A549 (cell line): ENCODE measurements at regions not wholly inside any gene's neighbourhood (a gene's known extent, or its start where the extent isn't known, plus 50 kb on each side); places are given as distances from the start of the nearest gene placed in this dataset.

Experiments
- ATAC-seq, 2 experiments: fragments of 200-7000 bp in 1 of 2; fragments of >200 bp in 1 of 2; cut with Nextera tagmentation in 1 of 2; cut with Tn5 transposase in 1 of 2; 3 replicates each; pipeline versions ENCODE4 v1.8.0 to v1.9.1; 2018 to 2020; ENCODE audit warnings: mild to moderate bottlenecking in 1 of 2, moderate library complexity in 1 of 2
- CTCF ChIA-PET: fragments of 300-600 bp; sonication (Branson Sonifier 250); formaldehyde crosslinking; extraction: SDS; loops from one replicate; lab custom pipeline; 2021; ENCODE audit warnings: antibody characterized with exemption, inconsistent platforms; lab: Yijun Ruan, JAX
- POLR2A ChIA-PET: fragments of 350-600 bp; formaldehyde crosslinking; extraction: SDS; loops from one replicate; lab custom pipeline; 2021; ENCODE audit warnings: antibody characterized with exemption, inconsistent platforms; lab: Yijun Ruan, JAX
- DNase-seq, 2 experiments: peaks; one replicate each; pipeline versions ENCODE4 v3.0.0 to v3.0.0-alpha.2; 2011 to 2016; ENCODE audit warnings: low read depth in 1 of 2, low spot score in 1 of 2
- FAIRE-seq: peaks from 2 replicates; lab custom pipeline; 2011; peaks lifted over from hg19 to GRCh38; lab: Jason Lieb, UNC
- H3K27ac ChIP-seq, 2 experiments: fragments of >200 bp; sonication (Bioruptor Twin); formaldehyde crosslinking; 3 replicates each; pipeline ENCODE4 v1.5.1; 2016 to 2017
- H3K4me1 ChIP-seq: fragments of >200 bp; sonication (Bioruptor Twin); formaldehyde crosslinking; 3 replicates; pipeline ENCODE4 v1.6.1; 2016
- H3K4me2 ChIP-seq: fragments of >200 bp; sonication (Bioruptor Twin); formaldehyde crosslinking; 3 replicates; pipeline ENCODE4 v1.6.1; 2016
- H3K4me3 ChIP-seq: fragments of >200 bp; sonication (Bioruptor Twin); formaldehyde crosslinking; 3 replicates; pipeline ENCODE4 v1.5.1; 2016
- H3K9me3 ChIP-seq: fragments of >200 bp; sonication (Bioruptor Twin); formaldehyde crosslinking; 3 replicates; pipeline ENCODE4 v1.6.1; 2016
- BCL3 ChIP-seq: fragments of >200 bp; sonication (Bioruptor Twin); formaldehyde crosslinking; IDR thresholded peaks from 3 replicates; pipeline ENCODE4 v1.6.1; 2016
- CBX2 ChIP-seq: fragments of 200-600 bp; sonication (generic); IDR thresholded peaks from 2 replicates; pipeline ENCODE4 v1.6.1; 2016; ENCODE audit warnings: low read depth, mild to moderate bottlenecking, borderline replicate concordance
- CEBPB ChIP-seq, 2 experiments: fragments of >200 bp in 1 of 2; sonication (Bioruptor Twin) in 1 of 2; formaldehyde crosslinking in 1 of 2; IDR thresholded peaks; 2 replicates each; pipeline ENCODE4 v1.6.1; 2012 to 2016
- CHD4 ChIP-seq: fragments of 200-600 bp; sonication (generic); IDR thresholded peaks from 2 replicates; pipeline ENCODE4 v1.6.1; 2016; ENCODE audit warnings: antibody characterized with exemption, mild to moderate bottlenecking, borderline replicate concordance
- EHMT2 ChIP-seq: fragments of 200-600 bp; sonication (generic); IDR thresholded peaks from 2 replicates; pipeline ENCODE4 v1.6.1; 2016; ENCODE audit warnings: antibody characterized with exemption, low read depth, mild to moderate bottlenecking, moderate library complexity
- ELK1 ChIP-seq: fragments of 150-350 bp; IDR thresholded peaks from 2 replicates; pipeline ENCODE4 v1.6.1; 2014; ENCODE audit warnings: low read depth, mild to moderate bottlenecking, low read length
- EP300 ChIP-seq, 2 experiments: fragments of >200 bp; sonication (Bioruptor Twin); formaldehyde crosslinking; IDR thresholded peaks; 2 replicates in 1 of 2; 3 replicates in 1 of 2; pipeline ENCODE4 v1.6.1; 2016 to 2017
- ESRRA ChIP-seq: fragments of 150-350 bp; IDR thresholded peaks from 2 replicates; pipeline ENCODE4 v1.6.1; 2014; ENCODE audit warnings: mild to moderate bottlenecking, low read length, borderline replicate concordance
- FOSL2 ChIP-seq, 2 experiments: fragments of 450-650 bp in 1 of 2; fragments of >200 bp in 1 of 2; sonication (Bioruptor Twin) in 1 of 2; formaldehyde crosslinking; IDR thresholded peaks; 2 replicates each; pipeline versions ENCODE4 v1.5.0 to v1.6.1; 2016 to 2020; ENCODE audit warnings: mild to moderate bottlenecking in 1 of 2, moderate library complexity in 1 of 2
- GATA3 ChIP-seq: IDR thresholded peaks from 2 replicates; pipeline ENCODE4 v1.6.1; 2012; ENCODE audit warnings: borderline replicate concordance
- HES2 ChIP-seq: fragments of >200 bp; sonication (Bioruptor Twin); formaldehyde crosslinking; IDR thresholded peaks from 2 replicates; pipeline ENCODE4 v1.6.1; 2016
- HEYL ChIP-seq: fragments of 250-450 bp; sonication (Bioruptor Pico); IDR thresholded peaks from 2 replicates; pipeline ENCODE4 v1.8.0; 2021; ENCODE audit warnings: mild to moderate bottlenecking, moderate library complexity
- HMGXB4 ChIP-seq: fragments of 250-450 bp; sonication (Bioruptor Pico); IDR thresholded peaks from 2 replicates; pipeline ENCODE4 v1.5.0; 2021; ENCODE audit warnings: mild to moderate bottlenecking, moderate library complexity, borderline replicate concordance
- JUN ChIP-seq, 2 experiments: fragments of >200 bp; sonication (Bioruptor Twin); formaldehyde crosslinking; IDR thresholded peaks; 2 replicates in 1 of 2; 3 replicates in 1 of 2; pipeline ENCODE4 v1.6.1; 2016 to 2017
- KDM1A ChIP-seq: fragments of 200-600 bp; sonication (generic); IDR thresholded peaks from 2 replicates; pipeline ENCODE4 v1.6.1; 2016; ENCODE audit warnings: low read depth, mild to moderate bottlenecking
- MAFK ChIP-seq: fragments of 450-650 bp; IDR thresholded peaks from 2 replicates; pipeline ENCODE4 v1.6.1; 2014; ENCODE audit not compliant: partially characterized antibody
- MAZ ChIP-seq: fragments of 150-350 bp; IDR thresholded peaks from 2 replicates; pipeline ENCODE4 v1.6.1; 2014; ENCODE audit warnings: antibody characterized with exemption, low read depth, low read length, borderline replicate concordance
- MYC ChIP-seq: IDR thresholded peaks from 2 replicates; pipeline ENCODE4 v1.6.1; 2012; ENCODE audit warnings: mild to moderate bottlenecking, inconsistent platforms, low read length, improper control_type of control experiment, borderline replicate concordance
- POLR2AphosphoS2 ChIP-seq: conservative IDR thresholded peaks from 2 replicates; pipeline ENCODE4 v1.6.1; 2012; ENCODE audit warnings: low read length, improper control_type of control experiment, inconsistent platforms
- RARB ChIP-seq: fragments of 250-450 bp; sonication (Bioruptor Pico); IDR thresholded peaks from 2 replicates; pipeline ENCODE4 v1.8.0; 2021; ENCODE audit warnings: mild to moderate bottlenecking, moderate library complexity
- RCOR1 ChIP-seq: fragments of 150-350 bp; IDR thresholded peaks from 2 replicates; pipeline ENCODE4 v1.6.1; 2014; ENCODE audit warnings: antibody characterized with exemption, low read length, low read depth
- RFX5 ChIP-seq: fragments of 450-650 bp; IDR thresholded peaks from 2 replicates; pipeline ENCODE4 v1.7.1; 2014; ENCODE audit warnings: antibody characterized with exemption, mild to moderate bottlenecking, moderate library complexity
- RNF2 ChIP-seq: fragments of 200-600 bp; sonication (generic); IDR thresholded peaks from 2 replicates; pipeline ENCODE4 v1.6.1; 2016; ENCODE audit warnings: low read depth, mild to moderate bottlenecking, antibody characterized with exemption, moderate library complexity, borderline replicate concordance
- TFCP2L1 ChIP-seq: fragments of 250-450 bp; sonication (Bioruptor Pico); IDR thresholded peaks from 2 replicates; pipeline ENCODE4 v1.5.0; 2021; ENCODE audit warnings: mild to moderate bottlenecking
- TP53 ChIP-seq: fragments of 250-450 bp; sonication (Bioruptor Pico); IDR thresholded peaks from 2 replicates; pipeline ENCODE4 v1.5.0; 2021; ENCODE audit warnings: mild to moderate bottlenecking, moderate library complexity
- ZNF302 ChIP-seq: fragments of 250-450 bp; sonication (Bioruptor Pico); IDR thresholded peaks from 2 replicates; pipeline ENCODE4 v1.9.0; 2021; ENCODE audit warnings: inconsistent platforms, mild to moderate bottlenecking, moderate library complexity
- WGBS: methylation state at CpG from one replicate; pipeline ENCODE4 v1.1.6; 2017; ENCODE audit errors: missing lambda C conversion rate; 5-methylcytosine and 5-hydroxymethylcytosine counted together

GRCh38 chr9:81394881-81395675 lies 294.3 kb downstream of the TLE1 start:
- Histone ChIP-seq H3K4me2 (no peak overlapping the region), H3K4me3 (no peak overlapping the region), H3K27ac (peak overlapping the region; percentile 18 to 34; a peak in 1 of 6 replicates), H3K9me3 (no peaks in the 10 kb centered on the region), H3K4me1 (peaks cover 27% of the 10 kb centered on the region)
- no peak for DNase-seq
- POLR2A ChIA-PET: no interaction called here
- no peak for ATAC-seq
- FAIRE-seq: no peak
- no peak for TF ChIP-seq JUN (IDR thresholded peaks at IDR 0.05)
- no peak for TF ChIP-seq POLR2AphosphoS2
- TF ChIP-seq CBX2: no peak
- TF ChIP-seq EHMT2: no peak
- no peak for TF ChIP-seq MAFK
- TF ChIP-seq TFCP2L1 (CRISPR knock-in tag): no peak
- no peak for TF ChIP-seq RCOR1
- no peak for TF ChIP-seq HMGXB4 (CRISPR knock-in tag)
- 94% methylated on average over 3 of the region's 3 CpGs for WGBS
- CTCF ChIA-PET: no interaction called here

GRCh38 chr9:81393985-81394811 lies 295.1 kb downstream of the TLE1 start:
- H3K27ac ChIP-seq: peak overlapping the region; percentile 6 to 35; a peak in 3 of 6 replicates
- no peak for TF ChIP-seq BCL3
- no peak for TF ChIP-seq ESRRA
- TF ChIP-seq TP53 (CRISPR knock-in tag): no peak
- TF ChIP-seq ZNF302 (CRISPR knock-in tag): no peak
- TF ChIP-seq RARB: no peak
- H3K4me2 ChIP-seq: 0 out of 3 replicates have a peak overlapping the region, but pooled peaks have one; percentile 34
- FAIRE-seq: no peak
- POLR2A ChIA-PET: no interaction called here
- no peak overlapping the region for H3K4me3 ChIP-seq
- CTCF ChIA-PET: no interaction called here
- ATAC-seq: no peak
- 67% methylated on average over 6 of the region's 6 CpGs for WGBS
- peaks cover 35% of the 10 kb centered on the region for H3K4me1 ChIP-seq
- no peak for DNase-seq
- no peaks in the 10 kb centered on the region for H3K9me3 ChIP-seq

- TF ChIP-seq TFCP2L1 (CRISPR knock-in tag): no peak
- TF ChIP-seq MYC: no peak
- no peak for TF ChIP-seq CBX2
- no peak for TF ChIP-seq TP53 (CRISPR knock-in tag)
- TF ChIP-seq GATA3: no peak
- TF ChIP-seq RNF2: no peak
- no peak for TF ChIP-seq ESRRA
- no peak for TF ChIP-seq MAFK
- no peak for TF ChIP-seq HEYL (CRISPR knock-in tag)
- TF ChIP-seq RFX5: no peak
- no peak for TF ChIP-seq CHD4
- TF ChIP-seq MAZ: no peak
- no peak for TF ChIP-seq FOSL2 (IDR thresholded peaks at IDR 0.05)
- TF ChIP-seq FOSL2 (CRISPR knock-in tag; IDR thresholded peaks at IDR 0.05): no peak
- TF ChIP-seq CEBPB (IDR thresholded peaks at IDR 0.05): no peak
- TF ChIP-seq HES2: no peak
- TF ChIP-seq EP300 (IDR thresholded peaks at IDR 0.05): no peak
- no peak for TF ChIP-seq ELK1
- TF ChIP-seq RCOR1: no peak
- no peak for TF ChIP-seq KDM1A
- WGBS: 74% methylated on average over 2 of the region's 2 CpGs
- DNase-seq: no peak
- no peak overlapping the region for H3K4me2 ChIP-seq
- no peak for ATAC-seq
- H3K9me3 ChIP-seq: no peaks in the 10 kb centered on the region
- no peak overlapping the region for H3K4me3 ChIP-seq
- ChIA-PET CTCF (interaction anchor here (1.3 to 1.4 kb wide), 2 partner anchors 11 to 20 kb away, joined by 3 read pairs; no protein-coding TSS in a partner anchor), POLR2A (no interaction called here)
- peaks cover 44% of the 10 kb centered on the region for H3K4me1 ChIP-seq
- no peak for FAIRE-seq
- H3K27ac ChIP-seq: peak overlapping the region; percentile 82 to 91; a peak in 5 of 6 replicates
Measured at GRCh38 chr9:81391457-81391825, 297.9 kb downstream of the TLE1 start.
